NCI-H526 (cell line): ENCODE measurements at regions not wholly inside any gene's neighbourhood (a gene's known extent, or its start where the extent isn't known, plus 50 kb on each side); places are given as distances from the start of the nearest gene placed in this dataset.

Source experiments
- DNase-seq, 2 experiments: peaks; one replicate each; lab custom pipeline; 2025; lab: John Stamatoyannopoulos, UW

- DNase-seq: no peak
These were observed 1378.1 kb downstream of the DSC3 start for GRCh38 chr18:29664278-29665036.

DNA sequence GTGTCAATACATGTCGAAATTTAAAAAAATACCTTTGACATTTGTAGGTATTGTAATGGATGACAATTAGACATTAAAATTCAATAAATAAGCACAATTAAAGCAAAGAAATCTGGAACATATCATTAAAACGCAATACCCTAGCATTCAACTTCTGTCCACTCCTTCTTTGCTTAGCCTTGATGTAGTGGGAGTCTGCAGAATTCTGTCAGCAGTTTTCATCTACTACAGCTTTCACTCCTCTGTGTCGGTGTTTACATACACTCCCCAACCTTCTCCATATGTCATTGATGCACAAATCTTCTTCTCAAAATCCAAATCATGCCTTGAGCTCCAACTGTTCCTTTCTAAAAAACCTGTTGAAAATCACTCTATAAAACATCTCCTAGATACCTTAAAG is 1380.6 kb downstream of the DSC3 start:
- no peak for DNase-seq

DNA sequence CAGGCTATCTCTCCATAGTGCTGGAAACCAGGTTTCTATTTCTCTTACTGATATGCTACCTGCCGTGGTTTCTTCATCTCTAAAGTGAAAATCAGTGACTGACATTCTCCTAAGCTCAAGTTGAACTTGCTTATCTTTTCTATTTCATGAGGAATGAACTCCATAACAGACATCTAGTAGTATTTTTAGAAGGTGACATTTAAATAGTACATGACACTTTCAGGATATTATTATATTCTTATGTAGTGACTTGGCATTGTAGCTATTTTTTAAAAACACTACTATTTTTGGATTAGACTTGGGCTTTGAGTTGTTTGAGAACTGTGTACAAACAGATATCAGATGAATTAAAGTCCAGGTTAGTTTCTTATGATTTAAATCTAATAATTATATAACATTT is 1381.8 kb downstream of the DSC3 start:
- DNase-seq: no peak

- DNase-seq: no peak
These were observed 1388.8 kb downstream of the DSC3 start for GRCh38 chr18:29653671-29654215.

DNA sequence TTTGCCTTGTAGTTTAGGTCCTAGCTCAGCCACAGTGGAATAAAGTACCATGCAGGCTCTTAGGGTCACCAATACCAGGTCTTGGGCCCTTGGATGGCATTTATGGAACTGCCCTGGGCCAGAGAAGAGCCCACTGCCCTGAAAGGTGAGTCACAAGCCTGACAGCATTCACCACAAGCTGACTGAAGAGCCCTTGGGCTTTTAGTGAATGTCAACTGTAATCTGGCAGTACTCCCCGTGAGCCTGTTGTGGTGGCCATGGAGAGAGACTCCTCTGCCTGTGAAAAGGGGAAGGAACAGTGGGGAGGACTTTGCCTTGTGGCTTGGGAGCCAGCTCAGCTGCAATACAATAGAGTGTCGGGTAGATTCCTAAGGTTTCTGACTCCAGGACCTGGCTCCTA is 1389.7 kb downstream of the DSC3 start:
- no peak for DNase-seq

DNA sequence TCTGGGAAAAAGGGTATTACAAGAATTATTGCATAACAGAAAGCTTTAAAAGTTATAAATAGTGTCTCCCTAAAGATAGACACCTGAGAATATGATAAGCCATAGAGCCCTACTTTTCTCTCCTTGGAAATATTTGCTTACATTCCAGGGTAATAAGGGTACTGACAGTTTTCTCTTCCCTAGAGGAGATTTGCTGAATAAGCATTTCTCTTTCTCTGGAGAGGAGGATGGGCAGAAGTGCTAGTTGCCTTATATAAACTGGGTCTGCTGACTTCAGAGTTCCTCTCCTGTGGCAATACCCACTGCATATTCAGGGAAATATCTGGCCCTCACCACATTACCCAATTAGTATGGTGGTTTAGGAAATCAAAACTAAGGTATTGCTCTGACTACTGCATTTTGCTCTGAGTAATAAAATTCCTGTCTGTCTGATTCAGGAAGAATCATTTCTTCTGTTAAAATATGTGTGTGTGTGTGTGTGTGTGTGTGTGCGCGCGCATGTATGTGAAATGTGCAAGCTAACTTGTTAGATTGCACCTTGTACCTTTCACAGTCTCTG is 1391.3 kb downstream of the DSC3 start:
- no peak for DNase-seq

- no peak for DNase-seq
These were observed 1393.7 kb downstream of the DSC3 start for GRCh38 chr18:29648891-29649290.

DNA sequence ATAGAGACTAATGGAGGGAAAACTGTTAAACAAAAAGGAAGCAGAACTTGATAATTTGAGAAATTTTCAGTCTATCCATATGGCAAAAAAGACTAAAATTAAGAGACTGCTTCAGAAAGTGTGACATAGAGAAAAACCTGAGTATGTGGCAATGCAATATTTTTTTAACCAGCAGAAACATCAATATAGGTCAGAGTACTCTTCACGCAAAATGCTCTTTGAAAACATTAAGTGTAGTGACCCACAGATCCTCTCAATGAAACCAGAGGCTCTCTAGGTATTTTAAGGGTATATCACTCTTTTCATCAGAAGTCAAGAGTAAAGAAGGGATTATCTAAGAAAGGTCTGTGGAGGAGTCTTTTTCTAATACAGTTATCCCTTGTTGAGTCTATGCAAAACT is 1394.8 kb downstream of the DSC3 start:
- DNase-seq: no peak

GRCh38 chr18:29644276-29644675 is 1398.3 kb downstream of the DSC3 start:
- no peak for DNase-seq

DNA sequence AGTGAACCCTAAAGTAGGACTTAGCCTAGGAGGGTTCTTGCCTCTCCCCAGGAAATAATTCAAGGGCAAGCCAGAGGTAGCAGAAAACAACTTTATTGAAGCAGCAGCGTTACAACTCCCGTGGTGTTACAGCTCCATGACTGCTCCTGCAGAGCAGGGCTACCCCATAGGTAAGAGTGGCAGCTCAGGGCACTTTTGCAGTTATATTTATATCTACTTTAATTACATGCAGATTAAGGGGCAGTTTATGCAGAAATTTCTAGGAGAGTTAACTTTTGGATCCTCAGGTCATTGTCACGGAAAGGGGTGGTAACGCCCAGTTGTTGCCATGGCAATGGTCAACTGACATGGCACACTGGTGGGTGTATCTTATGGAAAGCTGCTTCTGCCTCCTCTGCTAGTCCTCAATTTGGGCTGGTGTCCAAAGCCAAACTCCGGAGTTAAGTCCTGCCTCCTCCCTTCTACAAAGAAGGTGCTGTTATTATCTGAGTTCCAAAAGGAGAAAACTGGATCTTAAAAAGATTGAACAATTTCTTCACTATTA is 1413.0 kb downstream of the DSC3 start:
- DNase-seq: no peak

GRCh38 chr18:29626094-29626493 is 1416.4 kb downstream of the DSC3 start:
- DNase-seq: no peak

GRCh38 chr18:29616867-29617266 is 1425.7 kb downstream of the DSC3 start:
- no peak for DNase-seq

- DNase-seq: no peak
These were observed 1432.1 kb upstream of the CDH2 start for GRCh38 chr18:29608982-29609381.

DNA sequence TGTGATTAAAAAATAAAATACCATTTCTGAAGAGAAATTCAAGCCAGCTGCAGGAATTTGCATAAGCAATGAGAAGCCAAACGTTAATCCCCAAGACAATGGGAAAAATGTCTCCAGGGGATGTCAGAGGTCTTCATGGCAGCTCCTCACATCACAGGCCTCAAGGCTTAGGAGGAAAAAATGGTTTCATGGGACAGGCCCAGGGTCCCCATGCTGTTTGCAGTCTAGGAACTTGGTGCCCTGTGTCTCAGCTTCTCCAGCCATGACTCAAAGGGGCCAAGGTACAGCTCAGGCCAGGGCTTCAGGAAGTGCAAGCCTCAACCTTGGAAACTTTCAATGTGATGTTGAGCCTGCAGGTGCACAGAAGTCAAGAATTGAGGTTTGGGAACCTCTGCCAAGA is 1428.4 kb upstream of the CDH2 start:
- no peak for DNase-seq

- DNase-seq: no peak
These were observed 1420.0 kb upstream of the CDH2 start for GRCh38 chr18:29596959-29597358.

DNA sequence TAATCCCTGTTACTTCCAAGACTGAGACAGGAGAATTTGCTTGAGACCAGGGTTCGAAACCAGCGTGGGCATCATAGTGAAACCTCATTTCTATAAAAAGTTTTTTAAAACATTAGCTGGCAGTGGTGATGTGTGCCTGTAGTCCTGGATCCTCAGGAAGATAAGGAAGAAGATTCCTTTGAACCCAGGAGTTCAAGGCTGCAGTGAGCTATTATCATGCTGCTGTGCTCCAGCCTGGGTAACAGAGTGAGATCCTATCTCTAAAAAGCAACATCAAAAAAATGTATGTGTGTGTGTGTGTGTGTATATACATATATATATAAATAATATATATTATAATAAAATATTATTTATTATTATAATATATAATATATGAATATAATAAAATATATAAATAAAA is 1417.6 kb upstream of the CDH2 start:
- DNase-seq: no peak

- no peak for DNase-seq
These were observed 1411.6 kb upstream of the CDH2 start for GRCh38 chr18:29588446-29589100.

- DNase-seq: no peak
These were observed 1409.3 kb upstream of the CDH2 start for GRCh38 chr18:29586210-29586609.

- DNase-seq: no peak
These were observed 1383.3 kb upstream of the CDH2 start for GRCh38 chr18:29560270-29560669.

DNA sequence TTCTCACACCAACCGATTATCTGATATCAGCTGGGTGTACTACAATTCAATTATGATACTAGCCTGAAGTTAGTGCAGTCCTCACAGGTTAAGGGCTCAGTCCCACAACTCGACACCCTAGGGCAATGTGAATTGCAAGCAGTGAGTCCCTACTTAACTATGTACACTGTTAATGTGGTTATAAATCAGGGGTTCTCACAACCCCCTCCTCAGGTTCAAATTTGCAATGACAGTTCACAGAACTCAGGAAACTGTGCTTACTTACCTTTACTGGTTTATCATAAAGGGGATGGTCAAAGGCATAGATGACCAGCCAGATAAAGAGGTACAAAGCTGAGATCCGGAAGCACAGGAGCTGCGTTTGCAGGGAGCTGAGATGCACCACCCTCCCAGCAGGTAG is 1379.1 kb upstream of the CDH2 start:
- no peak for DNase-seq

DNA sequence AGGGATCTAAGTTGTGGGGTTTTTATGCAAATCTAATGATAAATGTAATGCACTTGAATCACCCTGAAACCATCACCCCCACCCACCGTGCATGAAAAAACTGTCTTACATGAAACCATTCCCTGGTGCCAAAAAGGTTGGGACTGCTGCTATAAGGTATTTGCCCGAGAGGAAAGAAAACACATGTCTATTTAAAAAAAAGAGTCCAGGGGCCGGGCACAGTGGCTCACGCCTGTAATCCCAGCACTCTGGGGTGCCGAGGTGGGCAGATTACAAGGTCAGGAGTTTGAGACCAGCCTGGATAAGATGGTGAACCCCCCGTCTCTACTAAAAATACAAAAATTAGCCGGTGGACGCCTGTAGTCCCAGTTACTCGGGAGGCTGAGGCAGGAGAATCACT is 1372.8 kb upstream of the CDH2 start:
- no peak for DNase-seq

DNA sequence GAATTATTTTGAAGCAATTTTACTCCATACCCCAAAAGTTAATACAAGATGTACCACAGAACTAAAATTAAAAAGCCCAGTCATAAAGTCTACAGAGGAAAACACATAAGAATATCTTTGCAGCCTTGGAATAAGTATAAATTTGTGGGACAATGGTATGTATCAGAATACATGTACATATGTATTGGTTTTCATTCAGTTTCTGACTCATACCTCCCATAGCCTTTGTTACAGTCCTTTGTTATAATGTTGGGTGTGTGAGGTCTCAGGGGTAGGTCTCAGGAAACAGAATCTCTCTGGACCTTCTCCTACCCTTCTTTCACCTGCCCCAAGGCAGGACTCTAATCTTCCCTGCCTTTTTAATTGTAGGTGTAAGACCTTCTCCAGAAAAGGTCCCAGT is 1370.7 kb upstream of the CDH2 start:
- DNase-seq: no peak

DNA sequence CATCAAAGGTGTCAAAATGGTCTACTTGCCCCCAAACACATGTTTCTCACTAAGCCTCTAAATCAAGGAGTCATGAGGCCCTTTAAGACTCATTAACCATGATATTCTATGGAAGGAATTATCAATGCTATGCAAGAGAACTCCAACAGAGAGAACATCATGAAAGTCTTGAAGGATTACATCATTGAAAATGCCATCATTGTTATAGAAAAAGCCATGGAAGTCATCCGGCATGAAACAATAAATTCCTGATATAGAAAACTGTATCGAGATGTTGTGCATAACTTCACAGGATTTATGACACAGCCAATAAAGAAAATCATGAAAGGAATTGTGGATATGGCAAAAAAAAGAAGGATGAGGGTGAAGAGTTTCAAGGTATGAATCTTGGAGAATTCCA is 1363.6 kb upstream of the CDH2 start:
- DNase-seq: no peak
